Uterus (tissue), 3 donors: ENCODE measurements at regions not wholly inside any gene's neighbourhood (a gene's known extent, or its start where the extent isn't known, plus 50 kb on each side); places are given as distances from the start of the nearest gene placed in this dataset.

Experiments used
- DNase-seq, 2 donors: peaks; one replicate each; pipeline ENCODE4 v3.0.0-alpha.2; 2019 to 2020
- H3K27ac ChIP-seq, 2 donors: fragments of 200-600 bp; sonication (generic); 1 replicate in 1 of 2; 2 replicates in 1 of 2; pipeline ENCODE4 v1.5.1; 2016 to 2018
- H3K27me3 ChIP-seq, 2 donors: fragments of 200-600 bp; sonication (generic); one replicate each; pipeline ENCODE4 v1.5.1; 2018 to 2019; ENCODE audit warnings: control low read depth in 1 of 2
- H3K36me3 ChIP-seq, 2 donors: fragments of 200-600 bp; sonication (generic); one replicate each; pipeline ENCODE4 v1.5.1; 2019; ENCODE audit warnings: control low read depth in 1 of 2
- H3K4me1 ChIP-seq, 2 donors: fragments of 200-600 bp; sonication (generic); one replicate each; pipeline ENCODE4 v1.5.1; 2018 to 2019; ENCODE audit warnings: control low read depth in 1 of 2
- H3K4me3 ChIP-seq, 2 donors: fragments of 200-600 bp; sonication (generic); 1 replicate in 1 of 2; 2 replicates in 1 of 2; pipeline ENCODE4 v1.5.1; 2018 to 2019; ENCODE audit warnings: mild to moderate bottlenecking in 1 of 2
- H3K9me3 ChIP-seq, 2 donors: fragments of 200-600 bp; sonication (generic); one replicate each; pipeline ENCODE4 v1.5.1; 2019; ENCODE audit warnings: control low read depth in 1 of 2
- CTCF ChIP-seq, 4 experiments: fragments of 200-600 bp in 2 of 4; fragments of 450-650 bp in 2 of 4; sonication (generic) in 2 of 4; IDR thresholded peaks; one replicate each; pipeline ENCODE4 v1.5.1; 2016 to 2019; ENCODE audit warnings: antibody characterized with exemption in 4 of 4, mild to moderate bottlenecking in 2 of 4, moderate library complexity in 1 of 4
- POLR2A ChIP-seq, 2 donors: fragments of 450-650 bp; IDR thresholded peaks; one replicate each; pipeline ENCODE4 v1.6.1; 2016; ENCODE audit warnings: antibody characterized with exemption in 2 of 2, mild to moderate bottlenecking in 1 of 2, moderate library complexity in 1 of 2
- intact Hi-C: fragments of 100-400 bp; cut with DNase I; formaldehyde crosslinking; loops from one replicate; pipeline ENCODE4 v1.15.1; 2023; ENCODE audit warnings: low total_unique reads
- donor health status: DM: yes; HTN: yes; CAD: no.

GRCh38 chr2:4862031-4862430 lies 830.2 kb upstream of the SOX11 start:
- intact Hi-C loops: no loop called here
- Histone ChIP-seq H3K27me3 (no peaks in the 10 kb centered on the region), H3K4me3 (no peak overlapping the region), H3K4me1 (no peaks in the 10 kb centered on the region), H3K9me3 (no peaks in the 10 kb centered on the region), H3K27ac (no peak overlapping the region), H3K36me3 (no peaks in the 10 kb centered on the region)
- no peak for DNase-seq
- TF ChIP-seq POLR2A (IDR thresholded peaks at IDR 0.05) (no peak), CTCF (IDR thresholded peaks at IDR 0.05) (no peak)

GRCh38 chr2:4866198-4866597 lies 826.0 kb upstream of the SOX11 start:
- Histone ChIP-seq H3K4me1 (no peaks in the 10 kb centered on the region), H3K27ac (no peak overlapping the region), H3K4me3 (no peak overlapping the region), H3K27me3 (no peaks in the 10 kb centered on the region), H3K9me3 (no peaks in the 10 kb centered on the region), H3K36me3 (no peaks in the 10 kb centered on the region)
- DNase-seq: no peak
- no peak for TF ChIP-seq CTCF (IDR thresholded peaks at IDR 0.05)
- no peak for TF ChIP-seq POLR2A (IDR thresholded peaks at IDR 0.05)
- intact Hi-C loops: no loop called here

GRCh38 chr2:4868466-4868865 lies 823.7 kb upstream of the SOX11 start:
- Histone ChIP-seq H3K27me3 (no peaks in the 10 kb centered on the region), H3K4me1 (no peaks in the 10 kb centered on the region), H3K4me3 (no peak overlapping the region), H3K9me3 (no peaks in the 10 kb centered on the region), H3K36me3 (no peaks in the 10 kb centered on the region), H3K27ac (no peak overlapping the region)
- no peak for DNase-seq
- intact Hi-C loops: no loop called here
- TF ChIP-seq CTCF (IDR thresholded peaks at IDR 0.05): no peak
- TF ChIP-seq POLR2A (IDR thresholded peaks at IDR 0.05): no peak

- Histone ChIP-seq H3K27me3 (no peaks in the 10 kb centered on the region), H3K4me3 (no peak overlapping the region), H3K4me1 (no peaks in the 10 kb centered on the region), H3K9me3 (no peaks in the 10 kb centered on the region), H3K36me3 (no peaks in the 10 kb centered on the region), H3K27ac (no peak overlapping the region)
- TF ChIP-seq POLR2A (IDR thresholded peaks at IDR 0.05): no peak
- no peak for TF ChIP-seq CTCF (IDR thresholded peaks at IDR 0.05)
- intact Hi-C loops: no loop called here
- no peak for DNase-seq
Measured at GRCh38 chr2:4869154-4869553, 823.0 kb upstream of the SOX11 start.

GRCh38 chr2:4873364-4873763 lies 818.8 kb upstream of the SOX11 start:
- intact Hi-C loops: no loop called here
- Histone ChIP-seq H3K36me3 (no peaks in the 10 kb centered on the region), H3K4me1 (no peaks in the 10 kb centered on the region), H3K27ac (no peak overlapping the region), H3K9me3 (no peaks in the 10 kb centered on the region), H3K4me3 (no peak overlapping the region), H3K27me3 (no peaks in the 10 kb centered on the region)
- DNase-seq: no peak
- TF ChIP-seq POLR2A (IDR thresholded peaks at IDR 0.05): no peak
- TF ChIP-seq CTCF (IDR thresholded peaks at IDR 0.05): no peak
